ENCODE measurements at regions not wholly inside any gene's neighbourhood (a gene's known extent, or its start where the extent isn't known, plus 50 kb on each side); places are given as distances from the start of the nearest gene placed in this dataset.

- no peaks in the 10 kb centered on the region for H3K36me3 ChIP-seq
- H3K9me3 ChIP-seq = no peaks in the 10 kb centered on the region
- H3K27me3 ChIP-seq (ENCODE audit: low read depth) = no peaks in the 10 kb centered on the region
- H3K4me3 ChIP-seq = no peak overlapping the region
- DNase-seq (no peak), ATAC-seq (no peak)
- no peak overlapping the region for H3K27ac ChIP-seq
- no peak for TF ChIP-seq CTCF (IDR thresholded peaks at IDR 0.05)
- intact Hi-C loops (cut with DNase I) = no loop called here
- no peaks in the 10 kb centered on the region for H3K4me1 ChIP-seq
These were observed 563.4 kb upstream of the CCDC179 start for GRCh38 chr11:23423656-23424055.

GRCh38 chr11:23425381-23425780, 565.1 kb upstream of the CCDC179 start:
- no peaks in the 10 kb centered on the region for H3K9me3 ChIP-seq
- no peaks in the 10 kb centered on the region for H3K36me3 ChIP-seq
- H3K4me3 ChIP-seq = no peak overlapping the region
- no peak overlapping the region for H3K27ac ChIP-seq
- H3K27me3 ChIP-seq (ENCODE audit: low read depth) = no peaks in the 10 kb centered on the region
- DNase-seq = no peak
- TF ChIP-seq CTCF (IDR thresholded peaks at IDR 0.05) = no peak
- intact Hi-C loops (cut with DNase I) = no loop called here
- no peaks in the 10 kb centered on the region for H3K4me1 ChIP-seq
- no peak for ATAC-seq

- H3K4me1 ChIP-seq = no peaks in the 10 kb centered on the region
- ATAC-seq (no peak), DNase-seq (no peak)
- H3K9me3 ChIP-seq = no peaks in the 10 kb centered on the region
- intact Hi-C loops (cut with DNase I) = no loop called here
- no peaks in the 10 kb centered on the region for H3K36me3 ChIP-seq
- no peaks in the 10 kb centered on the region for H3K27me3 ChIP-seq (ENCODE audit: low read depth)
- H3K4me3 ChIP-seq = no peak overlapping the region
- H3K27ac ChIP-seq = no peak overlapping the region
- TF ChIP-seq CTCF (IDR thresholded peaks at IDR 0.05) = no peak
These were observed 569.3 kb upstream of the CCDC179 start for GRCh38 chr11:23429569-23429968.

- TF ChIP-seq CTCF (IDR thresholded peaks at IDR 0.05) = no peak
- Histone ChIP-seq H3K27me3 (ENCODE audit: low read depth) (no peaks in the 10 kb centered on the region), H3K9me3 (no peaks in the 10 kb centered on the region), H3K36me3 (no peaks in the 10 kb centered on the region), H3K4me1 (no peaks in the 10 kb centered on the region), H3K4me3 (no peak overlapping the region), H3K27ac (no peak overlapping the region)
- intact Hi-C loops (cut with DNase I) = no loop called here
- no peak for ATAC-seq
- no peak for DNase-seq
These were observed 593.2 kb upstream of the CCDC179 start for GRCh38 chr11:23453522-23453921.

DNA sequence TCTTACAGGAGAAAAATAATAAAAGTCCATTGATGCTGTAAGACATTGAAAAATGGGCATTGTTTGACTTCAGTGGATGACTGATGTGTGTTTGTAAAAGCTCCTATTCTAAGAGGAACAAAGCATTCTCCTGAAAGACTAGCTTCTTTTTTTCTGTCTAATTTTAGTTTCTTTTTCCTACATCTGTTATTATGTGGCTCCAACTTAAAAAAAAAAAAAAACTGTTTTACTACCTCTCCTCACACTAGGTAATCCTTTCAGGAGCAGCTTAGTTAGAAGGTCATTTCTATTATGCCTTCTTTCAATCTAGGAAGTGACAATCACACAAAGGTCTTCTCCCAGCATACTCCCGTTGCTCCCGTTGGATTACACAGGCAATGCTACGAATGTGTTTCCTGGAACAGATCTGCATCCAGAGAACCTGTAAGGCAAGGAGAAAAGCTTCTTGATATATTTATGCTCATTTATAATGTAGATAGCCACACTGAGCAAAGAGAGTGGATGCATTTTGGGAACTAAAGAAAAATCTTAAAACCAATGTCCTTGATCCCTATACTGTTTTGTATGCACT, 595.1 kb upstream of the CCDC179 start:
- H3K27ac ChIP-seq = no peak overlapping the region
- intact Hi-C loops (cut with DNase I) = no loop called here
- ATAC-seq (no peak), DNase-seq (no peak)
- no peaks in the 10 kb centered on the region for H3K27me3 ChIP-seq (ENCODE audit: low read depth)
- no peak overlapping the region for H3K4me3 ChIP-seq
- no peak for TF ChIP-seq CTCF (IDR thresholded peaks at IDR 0.05)
- no peaks in the 10 kb centered on the region for H3K9me3 ChIP-seq
- H3K4me1 ChIP-seq = no peaks in the 10 kb centered on the region
- H3K36me3 ChIP-seq = no peaks in the 10 kb centered on the region

GRCh38 chr11:23457641-23458040, 597.4 kb upstream of the CCDC179 start:
- Histone ChIP-seq H3K27me3 (ENCODE audit: low read depth) (no peaks in the 10 kb centered on the region), H3K36me3 (no peaks in the 10 kb centered on the region), H3K4me3 (no peak overlapping the region), H3K27ac (no peak overlapping the region), H3K4me1 (no peaks in the 10 kb centered on the region), H3K9me3 (no peaks in the 10 kb centered on the region)
- TF ChIP-seq CTCF (IDR thresholded peaks at IDR 0.05) = no peak
- DNase-seq (no peak), ATAC-seq (no peak)
- intact Hi-C loops (cut with DNase I) = no loop called here

Measured in lower lobe of right lung (tissue), 2 donors.